SK-N-SH (cell line): ENCODE measurements at regions not wholly inside any gene's neighbourhood (a gene's known extent, or its start where the extent isn't known, plus 50 kb on each side); places are given as distances from the start of the nearest gene placed in this dataset.

Experiments
- CTCF ChIA-PET: fragments of 300-600, 350-600 bp; formaldehyde crosslinking; extraction: SDS; loops from one replicate; lab custom pipeline; 2021; lab: Yijun Ruan, JAX
- POLR2A ChIA-PET: fragments of 350-600 bp; sonication (Branson Sonifier 250); formaldehyde crosslinking; extraction: SDS; loops from one replicate; lab custom pipeline; 2020; ENCODE audit warnings: antibody characterized with exemption, inconsistent platforms; lab: Yijun Ruan, JAX
- DNase-seq: peaks from one replicate; pipeline ENCODE4 v3.0.0; 2012
- H2AFZ ChIP-seq: fragments of 200-600 bp; sonication (generic); 2 replicates; pipeline ENCODE4 v1.8.1; 2016; ENCODE audit warnings: antibody characterized with exemption, mild to moderate bottlenecking, low read depth
- H3F3A ChIP-seq: fragments of 200-600 bp; sonication (generic); replicated peaks from 2 replicates; pipeline ENCODE3; 2016; ENCODE audit warnings: antibody characterized with exemption, mild to moderate bottlenecking; ENCODE audit not compliant: insufficient read depth
- H3K27ac ChIP-seq, 2 experiments: fragments of 200-500 bp in 1 of 2; fragments of 200-600 bp in 1 of 2; sonication (Bioruptor generic) in 1 of 2; sonication (generic), shearing (Covaris generic) in 1 of 2; 2 replicates each; pipeline versions ENCODE4 v1.5.1 to v1.6.1; 2014 to 2016; ENCODE audit warnings: low read depth in 2 of 2, inconsistent platforms in 1 of 2, low read length in 1 of 2, mild to moderate bottlenecking in 1 of 2, mixed read lengths in 1 of 2
- H3K27me3 ChIP-seq: fragments of 200-600 bp; sonication (generic), shearing (Covaris generic); 2 replicates; pipeline ENCODE4 v1.6.1; 2016; ENCODE audit warnings: mixed run types; ENCODE audit not compliant: insufficient read depth
- H3K36me3 ChIP-seq, 2 experiments: fragments of 200-500 bp in 1 of 2; fragments of 200-600 bp in 1 of 2; sonication (Bioruptor generic) in 1 of 2; sonication (generic) in 1 of 2; replicated peaks in 1 of 2; 2 replicates each; pipeline versions ENCODE3 to v1.5.1; 2014 to 2016; ENCODE audit warnings: low read length in 1 of 2, mild to moderate bottlenecking in 1 of 2; ENCODE audit not compliant: insufficient read depth in 2 of 2, control insufficient read depth in 1 of 2
- H3K4me1 ChIP-seq, 2 experiments: fragments of 200-500 bp in 1 of 2; fragments of 200-600 bp in 1 of 2; sonication (Bioruptor generic) in 1 of 2; sonication (generic), shearing (Covaris generic) in 1 of 2; 2 replicates each; pipeline versions ENCODE4 v1.5.1 to v1.6.1; 2014 to 2016; ENCODE audit warnings: low read depth in 1 of 2, low read length in 1 of 2, mixed run types in 1 of 2; ENCODE audit not compliant: insufficient read depth in 2 of 2, control insufficient read depth in 1 of 2
- H3K4me2 ChIP-seq: fragments of 200-600 bp; sonication (generic), shearing (Covaris generic); 2 replicates; pipeline ENCODE4 v1.6.1; 2017; ENCODE audit warnings: mixed run types
- H3K4me3 ChIP-seq, 2 experiments: fragments of 200-500 bp in 1 of 2; fragments of 200-600 bp in 1 of 2; sonication (Bioruptor generic) in 1 of 2; sonication (generic), shearing (Covaris generic) in 1 of 2; 2 replicates each; pipeline versions ENCODE4 v1.5.1 to v1.8.1; 2014 to 2016; ENCODE audit warnings: low read depth in 2 of 2, inconsistent platforms in 1 of 2, low read length in 1 of 2, mild to moderate bottlenecking in 1 of 2, mixed read lengths in 1 of 2, moderate library complexity in 1 of 2
- H3K79me2 ChIP-seq: fragments of 200-600 bp; sonication (generic); 2 replicates; pipeline ENCODE4 v1.8.1; 2017; ENCODE audit warnings: mild to moderate bottlenecking; ENCODE audit not compliant: insufficient read depth
- H3K9ac ChIP-seq: fragments of 200-600 bp; sonication (generic); 2 replicates; pipeline ENCODE4 v1.6.1; 2017; ENCODE audit warnings: mixed run types
- H3K9me2 ChIP-seq: fragments of 200-600 bp; sonication (generic); 2 replicates; pipeline ENCODE4 v1.6.1; 2017; ENCODE audit warnings: mixed run types
- H3K9me3 ChIP-seq: fragments of 200-600 bp; sonication (generic); 2 replicates; pipeline ENCODE4 v1.6.1; 2017; ENCODE audit warnings: mixed run types, mild to moderate bottlenecking, moderate library complexity
- H4K20me1 ChIP-seq: fragments of 200-600 bp; sonication (generic); 2 replicates; pipeline ENCODE4 v1.6.1; 2017; ENCODE audit warnings: mild to moderate bottlenecking, mixed run types; ENCODE audit not compliant: insufficient read depth
- CHD2 ChIP-seq: fragments of 150-350 bp; IDR thresholded peaks from 2 replicates; pipeline ENCODE4 v1.6.1; 2018; ENCODE audit warnings: low read length; ENCODE audit not compliant: partially characterized antibody
- ELF1 ChIP-seq: IDR thresholded peaks from 2 replicates; pipeline ENCODE4 v1.4.0; 2012
- EZH2phosphoT487 ChIP-seq: fragments of 200-600 bp; sonication (generic); IDR thresholded peaks from 2 replicates; pipeline ENCODE4 v1.6.1; 2017; ENCODE audit warnings: low read depth, mixed run types, mild to moderate bottlenecking, antibody characterized with exemption, moderate library complexity, borderline replicate concordance
- FOSL2 ChIP-seq: IDR thresholded peaks from 2 replicates; pipeline ENCODE4 v1.4.0; 2012; ENCODE audit warnings: low read depth, mild to moderate bottlenecking, moderate library complexity, borderline replicate concordance
- FOXJ3 ChIP-seq: sonication (generic); formaldehyde crosslinking; IDR thresholded peaks from 2 replicates; pipeline ENCODE4 v1.5.1; 2020; ENCODE audit warnings: mild to moderate bottlenecking, missing genetic modification reagents
- FOXM1 ChIP-seq: IDR thresholded peaks from 2 replicates; pipeline ENCODE4 v1.4.0; 2012; ENCODE audit warnings: low read depth, mild to moderate bottlenecking
- IRF3 ChIP-seq: fragments of 150-350 bp; IDR thresholded peaks from 2 replicates; pipeline ENCODE4 v1.6.1; 2016; ENCODE audit warnings: mild to moderate bottlenecking, low read depth, low read length
- MXI1 ChIP-seq: IDR thresholded peaks from 2 replicates; pipeline ENCODE4 v1.6.1; 2012; ENCODE audit warnings: mild to moderate bottlenecking, low read depth, low read length, improper control_type of control experiment
- NRF1 ChIP-seq: IDR thresholded peaks from 2 replicates; pipeline ENCODE4 v1.6.1; 2012; ENCODE audit warnings: low read depth, mild to moderate bottlenecking, low read length
- RAD21 ChIP-seq: IDR thresholded peaks from 2 replicates; pipeline ENCODE4 v1.6.1; 2012; ENCODE audit warnings: mild to moderate bottlenecking, low read length
- SIN3A ChIP-seq: IDR thresholded peaks from 2 replicates; pipeline ENCODE4 v1.6.1; 2012; ENCODE audit warnings: low read depth, mild to moderate bottlenecking, low read length, moderate library complexity, borderline replicate concordance
- TAF1 ChIP-seq: IDR thresholded peaks from 2 replicates; pipeline ENCODE4 v1.6.1; 2012; ENCODE audit warnings: low read depth, mild to moderate bottlenecking, low read length, moderate library complexity, borderline replicate concordance
- TCF12 ChIP-seq: IDR thresholded peaks from 2 replicates; pipeline ENCODE4 v1.4.0; 2012
- TEAD4 ChIP-seq: IDR thresholded peaks from 2 replicates; pipeline ENCODE4 v1.4.0; 2012; ENCODE audit warnings: mild to moderate bottlenecking, borderline replicate concordance; ENCODE audit not compliant: insufficient read depth
- USF1 ChIP-seq: IDR thresholded peaks from 2 replicates; pipeline ENCODE4 v1.4.0; 2012; ENCODE audit warnings: low read depth, borderline replicate concordance
- USF2 ChIP-seq: fragments of 150-350 bp; IDR thresholded peaks from 2 replicates; pipeline ENCODE4 v1.6.1; 2017; ENCODE audit warnings: antibody characterized with exemption, low read length, low read depth, borderline replicate concordance
- YY1 ChIP-seq: IDR thresholded peaks from 2 replicates; pipeline ENCODE4 v1.4.0; 2012; ENCODE audit warnings: low read depth, mild to moderate bottlenecking
- WGBS: methylation state at CpG from one replicate; pipeline ENCODE4 v1.1.6; 2017; ENCODE audit warnings: low lambda C conversion rate; 5-methylcytosine and 5-hydroxymethylcytosine counted together
- TF ChIP-seq, protein P1 (sequence below): fragments of 200-600 bp; sonication (generic); IDR thresholded peaks from 2 replicates; pipeline ENCODE4 v1.6.1; 2017; ENCODE audit warnings: antibody characterized with exemption, mild to moderate bottlenecking, moderate library complexity

DNA sequence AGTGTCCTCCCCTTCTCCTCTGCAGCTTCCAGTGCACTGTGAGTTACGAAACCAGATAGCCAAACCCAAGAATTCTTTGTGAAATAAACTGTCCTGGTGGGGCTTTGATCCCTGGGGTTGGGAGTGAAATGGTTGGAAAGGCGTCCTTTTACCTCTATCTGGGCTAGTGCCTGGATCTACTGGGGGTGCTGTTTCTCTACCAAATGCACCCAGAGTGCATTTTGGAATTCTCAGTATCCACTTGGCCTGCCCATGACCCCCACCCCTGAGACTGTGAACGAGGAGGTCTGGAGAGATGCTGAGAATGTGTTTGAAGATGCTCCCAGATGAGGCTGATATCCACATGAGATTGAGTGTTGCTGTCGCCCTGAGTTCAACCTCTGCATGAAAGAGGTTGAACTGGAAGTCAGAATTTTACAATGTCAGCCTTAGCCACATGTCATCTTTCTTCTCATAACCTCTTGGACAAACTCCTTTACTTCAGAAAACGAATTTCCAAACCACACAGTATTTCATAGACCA is 87.1 kb upstream of the CLMN start:
- Histone ChIP-seq H4K20me1 (no peaks in the 10 kb centered on the region), H3F3A (no peaks in the 10 kb centered on the region), H3K4me1 (peaks cover 0 to 43% of the 10 kb centered on the region in 2 experiments; a peak in 2 of 4 replicates), H2AFZ (no peak overlapping the region), H3K27me3 (no peaks in the 10 kb centered on the region), H3K4me3 (no peak overlapping the region), H3K9me3 (no peaks in the 10 kb centered on the region), H3K4me2 (no peak overlapping the region), H3K27ac (peak overlapping the region in 1 of 2 experiments; percentile 80; a peak in 2 of 4 replicates), H3K36me3 (no peaks in the 10 kb centered on the region), H3K79me2 (no peaks in the 10 kb centered on the region), H3K9ac (no peak overlapping the region), H3K9me2 (no peaks in the 10 kb centered on the region)
- TF ChIP-seq TAF1 (no peak), RAD21 (no peak), FOXJ3 (CRISPR knock-in tag) (no peak), ELF1 (no peak), EZH2phosphoT487 (no peak), TCF12 (no peak)
- ChIA-PET POLR2A (no interaction called here), CTCF (interaction anchor here (0.6 to 1.4 kb wide), 3 partner anchors 36 to 87 kb away, joined by 3 to 5 read pairs (median 4); partner anchors contain the start of gene CLMN)
- 50% methylated on average over 5 of the region's 5 CpGs for WGBS
- no peak for DNase-seq

DNA sequence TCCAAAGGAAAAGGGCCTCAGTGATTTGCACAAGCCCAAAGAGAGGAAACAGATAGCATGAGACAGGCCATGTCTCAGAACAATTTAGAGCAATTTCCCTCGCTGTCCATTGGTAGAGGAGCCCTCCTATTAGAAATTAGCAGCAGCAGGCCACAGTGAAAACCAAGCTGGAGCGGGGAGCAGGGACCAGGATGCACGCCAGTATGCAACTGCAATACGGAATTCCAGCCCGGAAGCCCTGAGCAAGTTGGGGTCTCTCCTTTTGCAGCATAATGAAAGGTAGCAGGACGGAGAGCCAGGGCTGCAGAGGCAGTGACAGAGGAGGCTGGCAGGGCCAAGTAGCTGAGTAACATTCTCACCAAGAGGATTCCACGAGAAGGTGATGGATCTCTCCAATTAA is 84.9 kb upstream of the CLMN start:
- H2AFZ ChIP-seq, result no peak overlapping the region
- peaks cover 0 to 34% of the 10 kb centered on the region in 2 experiments; a peak in 2 of 4 replicates for H3K4me1 ChIP-seq
- no peaks in the 10 kb centered on the region for H3K36me3 ChIP-seq
- H4K20me1 ChIP-seq, result no peaks in the 10 kb centered on the region
- DNase-seq, result no peak
- H3K4me3 ChIP-seq, result no peak overlapping the region
- no peaks in the 10 kb centered on the region for H3K9me2 ChIP-seq
- 67% methylated on average over 7 of the region's 7 CpGs for WGBS
- H3K27me3 ChIP-seq, result no peaks in the 10 kb centered on the region
- no peaks in the 10 kb centered on the region for H3K79me2 ChIP-seq
- no peaks in the 10 kb centered on the region for H3F3A ChIP-seq
- H3K4me2 ChIP-seq, result no peak overlapping the region
- H3K27ac ChIP-seq, result no peak overlapping the region
- ChIA-PET POLR2A (no interaction called here), CTCF (no interaction called here)
- H3K9ac ChIP-seq, result no peak overlapping the region
- no peaks in the 10 kb centered on the region for H3K9me3 ChIP-seq
- no peak for TF ChIP-seq ELF1
- no peak for TF ChIP-seq EZH2phosphoT487
- TF ChIP-seq FOXM1, result no peak
- no peak for TF ChIP-seq FOSL2
- TF ChIP-seq SIN3A, result no peak
- TF ChIP-seq TCF12, result no peak
- no peak for TF ChIP-seq USF2
- no peak for TF ChIP-seq MXI1
- TF ChIP-seq RAD21, result no peak

- WGBS, result 76% methylated on average over 5 of the region's 5 CpGs
- Histone ChIP-seq H3K27ac (no peak overlapping the region), H3K79me2 (no peaks in the 10 kb centered on the region), H3K36me3 (no peaks in the 10 kb centered on the region), H3K9me2 (no peaks in the 10 kb centered on the region), H3K4me3 (no peak overlapping the region), H3K9me3 (no peaks in the 10 kb centered on the region), H3K4me2 (no peak overlapping the region), H3K4me1 (peaks cover 0 to 16% of the 10 kb centered on the region in 2 experiments; a peak in 2 of 4 replicates), H3F3A (no peaks in the 10 kb centered on the region), H3K9ac (no peak overlapping the region), H3K27me3 (no peaks in the 10 kb centered on the region), H2AFZ (no peak overlapping the region), H4K20me1 (no peaks in the 10 kb centered on the region)
- DNase-seq, result no peak
- ChIA-PET POLR2A (no interaction called here), CTCF (interaction anchor here (1.4 kb wide), 1 partner anchor 10 kb away, joined by 3 read pairs; no protein-coding TSS in a partner anchor)
- no peak for TF ChIP-seq YY1
- TF ChIP-seq ELF1, result no peak
- no peak for TF ChIP-seq TEAD4
- no peak for TF ChIP-seq CHD2
- TF ChIP-seq USF1, result no peak
- no peak for TF ChIP-seq IRF3
- TF ChIP-seq, protein P1, sequence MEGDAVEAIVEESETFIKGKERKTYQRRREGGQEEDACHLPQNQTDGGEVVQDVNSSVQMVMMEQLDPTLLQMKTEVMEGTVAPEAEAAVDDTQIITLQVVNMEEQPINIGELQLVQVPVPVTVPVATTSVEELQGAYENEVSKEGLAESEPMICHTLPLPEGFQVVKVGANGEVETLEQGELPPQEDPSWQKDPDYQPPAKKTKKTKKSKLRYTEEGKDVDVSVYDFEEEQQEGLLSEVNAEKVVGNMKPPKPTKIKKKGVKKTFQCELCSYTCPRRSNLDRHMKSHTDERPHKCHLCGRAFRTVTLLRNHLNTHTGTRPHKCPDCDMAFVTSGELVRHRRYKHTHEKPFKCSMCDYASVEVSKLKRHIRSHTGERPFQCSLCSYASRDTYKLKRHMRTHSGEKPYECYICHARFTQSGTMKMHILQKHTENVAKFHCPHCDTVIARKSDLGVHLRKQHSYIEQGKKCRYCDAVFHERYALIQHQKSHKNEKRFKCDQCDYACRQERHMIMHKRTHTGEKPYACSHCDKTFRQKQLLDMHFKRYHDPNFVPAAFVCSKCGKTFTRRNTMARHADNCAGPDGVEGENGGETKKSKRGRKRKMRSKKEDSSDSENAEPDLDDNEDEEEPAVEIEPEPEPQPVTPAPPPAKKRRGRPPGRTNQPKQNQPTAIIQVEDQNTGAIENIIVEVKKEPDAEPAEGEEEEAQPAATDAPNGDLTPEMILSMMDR, result no peak
- TF ChIP-seq EZH2phosphoT487, result no peak
- TF ChIP-seq NRF1, result no peak
These were observed 82.9 kb upstream of the CLMN start for GRCh38 chr14:95402578-95402977.
